Ovary (tissue), 3 donors: ENCODE measurements at regions not wholly inside any gene's neighbourhood (a gene's known extent, or its start where the extent isn't known, plus 50 kb on each side); places are given as distances from the start of the nearest gene placed in this dataset.

Source experiments
- POLR2A ChIP-seq: fragments of 450-650 bp; IDR thresholded peaks from one replicate; pipeline ENCODE4 v1.6.1; 2017; ENCODE audit warnings: antibody characterized with exemption, mild to moderate bottlenecking, moderate library complexity
- TF ChIP-seq, protein P1 (sequence below), 3 donors: fragments of 450-650 bp in 2 of 3; fragments of 200-600 bp in 1 of 3; IDR thresholded peaks; one replicate each; pipeline versions ENCODE4 v1.5.1 to v1.8.0; 2016 to 2022; ENCODE audit warnings: antibody characterized with exemption in 3 of 3, mild to moderate bottlenecking in 1 of 3
- donor health status: DM: no; HTN: no; CAD: no.

GRCh38 chr1:81335876-81336275, 464.9 kb upstream of the ADGRL2 start:
- TF ChIP-seq, protein P1, sequence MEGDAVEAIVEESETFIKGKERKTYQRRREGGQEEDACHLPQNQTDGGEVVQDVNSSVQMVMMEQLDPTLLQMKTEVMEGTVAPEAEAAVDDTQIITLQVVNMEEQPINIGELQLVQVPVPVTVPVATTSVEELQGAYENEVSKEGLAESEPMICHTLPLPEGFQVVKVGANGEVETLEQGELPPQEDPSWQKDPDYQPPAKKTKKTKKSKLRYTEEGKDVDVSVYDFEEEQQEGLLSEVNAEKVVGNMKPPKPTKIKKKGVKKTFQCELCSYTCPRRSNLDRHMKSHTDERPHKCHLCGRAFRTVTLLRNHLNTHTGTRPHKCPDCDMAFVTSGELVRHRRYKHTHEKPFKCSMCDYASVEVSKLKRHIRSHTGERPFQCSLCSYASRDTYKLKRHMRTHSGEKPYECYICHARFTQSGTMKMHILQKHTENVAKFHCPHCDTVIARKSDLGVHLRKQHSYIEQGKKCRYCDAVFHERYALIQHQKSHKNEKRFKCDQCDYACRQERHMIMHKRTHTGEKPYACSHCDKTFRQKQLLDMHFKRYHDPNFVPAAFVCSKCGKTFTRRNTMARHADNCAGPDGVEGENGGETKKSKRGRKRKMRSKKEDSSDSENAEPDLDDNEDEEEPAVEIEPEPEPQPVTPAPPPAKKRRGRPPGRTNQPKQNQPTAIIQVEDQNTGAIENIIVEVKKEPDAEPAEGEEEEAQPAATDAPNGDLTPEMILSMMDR (IDR thresholded peaks at IDR 0.05) = no peak
- TF ChIP-seq POLR2A = no peak
